GM18498 (cell line): ENCODE measurements at regions not wholly inside any gene's neighbourhood (a gene's known extent, or its start where the extent isn't known, plus 50 kb on each side); places are given as distances from the start of the nearest gene placed in this dataset.

Experiments
- ATAC-seq: cut with Tn5 transposase; IDR thresholded peaks from one replicate; pipeline ENCODE4 v1.9.1; 2021; ENCODE audit warnings: mild to moderate bottlenecking, moderate library complexity; ENCODE audit not compliant: unreplicated experiment

- ATAC-seq: peak; percentile 73
Measured at GRCh38 chrX:45758738-45759397, 558.2 kb upstream of the DIPK2B start.

DNA sequence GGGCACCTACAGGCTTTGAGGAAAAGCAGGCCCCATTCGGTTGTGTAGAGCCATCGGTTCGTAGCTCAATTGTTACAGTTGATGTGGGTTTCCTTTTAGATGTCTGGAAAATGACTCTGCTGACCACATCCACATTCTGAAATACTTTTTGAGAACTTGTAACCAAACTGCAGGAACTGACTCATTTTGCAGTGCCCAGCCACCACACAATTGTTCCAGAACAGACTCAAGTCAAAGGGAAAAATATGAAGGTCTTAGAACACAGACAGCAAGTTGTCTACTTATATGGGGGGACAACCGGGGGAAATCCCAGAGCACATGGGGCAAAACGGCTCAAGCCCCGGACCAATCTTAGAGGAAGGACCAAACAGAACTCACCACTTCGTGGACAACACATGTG is 557.6 kb upstream of the DIPK2B start:
- ATAC-seq: peak; percentile 28

DNA sequence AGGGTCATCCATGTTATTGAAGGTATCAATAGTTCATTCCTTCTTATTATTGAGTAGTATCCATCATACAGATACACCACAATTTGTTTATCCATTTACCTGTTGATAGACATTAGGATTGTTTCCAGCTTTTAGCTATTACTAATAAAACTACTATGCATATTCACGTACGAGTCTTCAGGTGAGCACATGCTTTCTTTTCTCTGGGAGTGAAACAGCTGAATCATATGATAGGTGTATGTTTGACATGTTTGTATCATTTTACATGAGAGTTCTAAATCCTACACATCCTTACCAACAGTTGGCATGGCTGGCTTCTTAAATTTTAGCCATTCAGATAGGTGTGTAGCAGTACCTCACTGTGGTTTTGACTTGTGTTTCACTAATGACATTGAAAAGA is 556.6 kb upstream of the DIPK2B start:
- no peak for ATAC-seq

DNA sequence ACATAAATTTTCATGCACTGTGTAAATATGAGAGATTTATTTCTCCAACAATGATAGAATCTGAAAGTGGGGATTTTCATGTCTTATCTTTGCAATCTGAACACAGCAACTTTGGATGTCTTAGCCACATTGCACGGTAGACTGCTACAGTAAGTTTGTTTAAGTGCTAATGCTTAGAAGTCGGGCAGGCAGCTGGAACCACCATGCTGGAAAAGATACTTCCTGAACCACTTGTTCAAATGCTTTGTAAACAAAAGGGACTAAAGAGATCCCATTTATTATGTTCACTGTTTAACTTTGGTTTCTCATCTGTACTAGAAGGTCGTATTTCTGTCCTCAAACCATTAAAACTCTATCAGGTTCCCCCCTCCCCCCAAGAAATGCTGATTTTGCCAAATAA is 555.9 kb upstream of the DIPK2B start:
- ATAC-seq: no peak

- ATAC-seq: no peak
Measured at GRCh38 chrX:45755703-45756102, 555.0 kb upstream of the DIPK2B start.

- ATAC-seq: no peak
Measured at GRCh38 chrX:45751156-45751555, 550.5 kb upstream of the DIPK2B start.

GRCh38 chrX:45750639-45751038 is 550.0 kb upstream of the DIPK2B start:
- no peak for ATAC-seq

- ATAC-seq: no peak
Measured at GRCh38 chrX:45749375-45749774, 548.7 kb upstream of the DIPK2B start.

GRCh38 chrX:45748369-45748774 is 547.7 kb upstream of the DIPK2B start:
- no peak for ATAC-seq

DNA sequence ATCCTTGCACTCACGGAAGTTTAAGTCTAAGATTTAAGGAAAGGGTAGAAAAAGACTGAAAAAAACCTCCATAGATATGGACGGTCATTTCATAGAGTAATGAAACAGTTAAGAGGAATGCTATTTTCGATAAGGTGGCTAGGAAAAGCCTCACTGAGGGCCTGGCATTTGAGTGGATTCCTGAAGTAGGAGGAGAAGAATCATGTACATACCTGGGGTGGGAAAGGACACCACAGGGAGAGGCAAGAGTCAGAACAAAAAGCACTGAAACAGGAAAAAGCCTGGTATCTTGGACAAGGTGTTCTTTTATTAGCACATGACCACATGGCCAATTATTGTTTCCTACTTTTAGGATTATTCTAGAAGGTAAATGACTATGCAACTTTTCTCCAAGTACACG is 547.2 kb upstream of the DIPK2B start:
- no peak for ATAC-seq

GRCh38 chrX:45745479-45745878 is 544.8 kb upstream of the DIPK2B start:
- no peak for ATAC-seq

- no peak for ATAC-seq
Measured at GRCh38 chrX:45743906-45744625, 543.4 kb upstream of the DIPK2B start.

- no peak for ATAC-seq
Measured at GRCh38 chrX:45743081-45743533, 542.4 kb upstream of the DIPK2B start.

- no peak for ATAC-seq
Measured at GRCh38 chrX:45740291-45740690, 539.6 kb upstream of the DIPK2B start.

GRCh38 chrX:45735571-45735970 is 534.9 kb upstream of the DIPK2B start:
- ATAC-seq: no peak

- ATAC-seq: no peak
Measured at GRCh38 chrX:45731448-45731847, 530.8 kb upstream of the DIPK2B start.

DNA sequence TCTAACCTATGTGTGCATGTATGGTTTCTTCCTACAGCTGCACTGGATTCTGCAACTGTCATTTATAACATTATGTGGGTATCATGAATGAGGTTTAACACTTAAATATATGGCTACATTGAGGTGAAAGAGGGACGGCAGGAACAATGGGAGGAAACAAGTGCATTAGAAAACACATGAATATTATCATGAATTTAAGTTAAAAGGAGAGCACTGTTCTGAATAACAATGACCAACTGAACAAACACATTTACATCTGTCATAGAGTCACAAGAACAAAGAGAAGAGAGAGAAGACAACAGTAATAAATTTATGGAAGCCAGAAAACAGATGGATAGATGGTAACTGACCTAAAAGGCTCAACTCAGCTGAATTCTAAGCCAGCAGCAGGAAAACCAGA is 527.1 kb upstream of the DIPK2B start:
- no peak for ATAC-seq

DNA sequence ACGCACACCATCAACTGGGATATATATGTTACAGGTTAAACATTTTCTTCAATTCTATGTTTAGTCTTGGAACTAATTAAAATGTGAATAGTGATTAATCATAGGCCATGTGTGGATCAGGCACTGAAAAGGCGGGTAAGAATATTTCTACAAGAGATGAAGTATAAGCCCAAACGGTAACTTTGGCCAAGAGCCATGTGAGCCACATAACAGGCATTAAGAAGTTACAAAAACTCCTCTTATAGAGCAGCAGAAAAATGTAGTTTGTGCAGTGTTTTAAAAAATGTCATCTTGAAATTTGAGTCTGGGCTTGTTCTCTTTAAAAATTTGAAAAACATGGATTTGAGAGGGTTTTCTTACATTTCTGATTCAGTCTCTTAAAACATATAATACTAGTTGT is 521.8 kb upstream of the DIPK2B start:
- ATAC-seq: no peak

DNA sequence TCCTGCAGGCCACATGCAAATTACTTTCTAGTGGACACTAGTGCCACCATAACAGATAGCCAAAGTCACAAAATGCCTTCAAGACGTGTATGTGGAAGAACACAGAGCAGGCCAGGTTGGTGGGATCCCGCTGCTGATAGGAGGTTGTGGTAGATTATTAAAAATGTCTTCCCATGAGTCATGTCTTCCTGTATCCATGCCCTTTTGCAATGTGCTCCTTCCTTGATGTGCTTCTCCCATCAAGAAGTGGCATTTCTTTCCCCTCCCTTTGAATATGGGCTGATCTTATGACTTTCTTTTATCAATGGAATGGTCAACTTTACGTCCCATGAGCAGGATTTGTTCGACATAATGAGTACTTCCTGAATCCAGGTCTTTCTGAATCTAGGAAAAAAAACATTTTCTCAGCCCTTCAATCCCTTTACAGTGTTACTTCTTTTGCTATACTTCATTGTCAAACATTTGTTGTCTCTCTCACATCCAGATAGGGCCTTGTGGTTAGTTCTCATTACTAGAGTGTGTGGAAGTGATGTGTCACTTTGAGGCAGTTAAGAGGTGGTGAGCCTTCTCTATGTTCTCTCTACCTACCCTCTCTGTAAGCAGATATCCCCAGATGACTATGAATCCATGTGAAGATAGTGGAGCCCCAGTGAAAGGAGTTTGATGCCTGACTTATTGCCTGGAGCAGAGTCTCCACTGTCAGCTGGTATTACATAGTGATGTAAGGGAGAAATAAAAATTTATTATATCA is 519.2 kb upstream of the DIPK2B start:
- ATAC-seq: no peak

- ATAC-seq: no peak
Measured at GRCh38 chrX:45718676-45719075, 518.0 kb upstream of the DIPK2B start.

DNA sequence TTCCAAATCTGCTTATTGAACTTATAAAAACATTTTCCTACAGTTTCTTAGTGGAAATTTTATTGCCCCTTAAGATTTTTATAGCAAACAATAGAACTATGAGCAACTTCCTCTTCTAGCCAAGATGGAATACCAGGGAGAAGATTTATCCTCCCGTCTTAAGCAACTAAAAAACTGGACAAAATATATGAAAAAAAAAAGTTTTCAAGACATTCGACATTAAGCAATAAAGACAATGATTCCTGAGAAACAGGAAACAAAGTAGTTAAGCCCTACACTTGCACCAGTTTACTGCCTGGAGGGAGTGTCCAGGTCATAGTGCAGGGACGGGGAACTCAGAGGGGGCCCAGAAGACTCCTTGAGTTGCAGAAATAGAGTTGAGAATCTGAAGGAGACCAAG is 516.1 kb upstream of the DIPK2B start:
- no peak for ATAC-seq

DNA sequence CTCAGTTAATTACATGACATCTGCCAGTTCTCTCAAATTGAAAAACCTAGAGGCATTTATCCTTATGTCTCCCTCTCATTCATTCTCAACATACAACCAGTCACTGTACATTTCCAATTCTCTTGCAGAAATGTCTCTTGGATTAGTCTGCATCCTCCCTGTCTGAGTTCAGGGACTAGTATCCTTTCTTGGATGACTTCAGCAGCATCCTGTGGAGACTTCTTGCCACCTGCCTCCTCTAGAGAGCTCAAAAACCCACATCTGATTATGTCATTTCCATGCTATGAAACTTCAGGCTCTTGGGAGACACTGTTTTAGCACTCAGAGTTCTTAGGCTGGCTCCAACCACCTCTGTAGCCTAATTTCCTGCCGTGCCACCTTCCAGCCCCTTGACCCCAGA is 515.1 kb upstream of the DIPK2B start:
- no peak for ATAC-seq
